IMR-90 (cell line): ENCODE measurements at regions not wholly inside any gene's neighbourhood (a gene's known extent, or its start where the extent isn't known, plus 50 kb on each side); places are given as distances from the start of the nearest gene placed in this dataset.

Experiments
- ATAC-seq: fragments of 200-7000 bp; cut with Tn5 transposase; 2 replicates; pipeline ENCODE4 v1.9.1; 2020; ENCODE audit warnings: low read depth, mild to moderate bottlenecking, moderate library complexity
- BruUV-seq: library from RNA; stranded (reverse); fragments of 400-500 nt; replicated peaks from 2 replicates; lab custom pipeline; 2021; lab: Mats Ljungman, UMichigan
- CTCF ChIA-PET: fragments of 300-600 bp; formaldehyde crosslinking; extraction: SDS; loops from one replicate; lab custom pipeline; 2021; ENCODE audit warnings: antibody characterized with exemption; lab: Yijun Ruan, JAX
- POLR2A ChIA-PET: fragments of 300-600 bp; sonication (Branson Sonifier 250); formaldehyde crosslinking; loops from one replicate; lab custom pipeline; 2022; ENCODE audit warnings: antibody characterized with exemption; ENCODE audit not compliant: unreplicated experiment; lab: Charles Lee
- DNase-seq: peaks from one replicate; pipeline ENCODE4 v3.0.0; 2013
- H2AFZ ChIP-seq: replicated peaks from 2 replicates; pipeline ENCODE3; 2013; ENCODE audit warnings: low read length, mild to moderate bottlenecking; ENCODE audit not compliant: poor library complexity
- H2AK5ac ChIP-seq: 2 replicates; pipeline ENCODE4 v1.6.1; 2013; ENCODE audit warnings: low read depth, low read length, inconsistent platforms
- H2AK9ac ChIP-seq: replicated peaks from 2 replicates; pipeline ENCODE3; 2013; ENCODE audit warnings: mild to moderate bottlenecking, low read depth, low read length, moderate library complexity; ENCODE audit not compliant: poor library complexity
- H2BK120ac ChIP-seq: 2 replicates; pipeline ENCODE4 v1.6.1; 2013; ENCODE audit warnings: low read depth, low read length, inconsistent platforms
- H2BK15ac ChIP-seq: 3 replicates; pipeline ENCODE4 v1.6.1; 2013; ENCODE audit warnings: low read depth, low read length, inconsistent platforms
- H2BK20ac ChIP-seq: 2 replicates; pipeline ENCODE4 v1.6.1; 2013; ENCODE audit warnings: low read depth, mild to moderate bottlenecking, inconsistent platforms, low read length, moderate library complexity
- H2BK5ac ChIP-seq: 2 replicates; pipeline ENCODE4 v1.6.1; 2013; ENCODE audit warnings: mild to moderate bottlenecking, low read depth, low read length, inconsistent platforms; ENCODE audit not compliant: poor library complexity, severe bottlenecking
- H3K14ac ChIP-seq: replicated peaks from 2 replicates; pipeline ENCODE4 v1.6.1; 2013; ENCODE audit warnings: low read depth, low read length, inconsistent platforms
- H3K18ac ChIP-seq: 2 replicates; pipeline ENCODE4 v1.6.1; 2013; ENCODE audit warnings: low read depth, low read length, control low read depth
- H3K23ac ChIP-seq: 2 replicates; pipeline ENCODE4 v1.6.1; 2013; ENCODE audit warnings: low read depth, low read length, inconsistent platforms
- H3K27ac ChIP-seq: 2 replicates; pipeline ENCODE4 v1.5.1; 2013; ENCODE audit warnings: mild to moderate bottlenecking, control low read depth, low read length; ENCODE audit not compliant: insufficient read depth
- H3K27me3 ChIP-seq: 2 replicates; pipeline ENCODE4 v1.6.1; 2013; ENCODE audit warnings: low read length; ENCODE audit not compliant: control insufficient read depth, insufficient read depth
- H3K36me3 ChIP-seq: 2 replicates; pipeline ENCODE4 v1.6.1; 2013; ENCODE audit warnings: low read length, mixed read lengths; ENCODE audit not compliant: control insufficient read depth, insufficient read depth
- H3K4ac ChIP-seq: 2 replicates; pipeline ENCODE4 v1.6.1; 2013; ENCODE audit warnings: low read depth, low read length, inconsistent platforms
- H3K4me1 ChIP-seq: 2 replicates; pipeline ENCODE4 v1.6.1; 2013; ENCODE audit warnings: low read length, mixed read lengths; ENCODE audit not compliant: control insufficient read depth, insufficient read depth
- H3K4me2 ChIP-seq: 2 replicates; pipeline ENCODE4 v1.6.1; 2013; ENCODE audit warnings: low read depth, mild to moderate bottlenecking, control low read depth, low read length, moderate library complexity
- H3K4me3 ChIP-seq: 2 replicates; pipeline ENCODE4 v1.5.1; 2013; ENCODE audit warnings: low read depth, mild to moderate bottlenecking, control low read depth, low read length, moderate library complexity; ENCODE audit not compliant: insufficient read depth
- H3K56ac ChIP-seq: 2 replicates; pipeline ENCODE4 v1.6.1; 2013; ENCODE audit warnings: low read length, inconsistent platforms; ENCODE audit not compliant: insufficient read depth; ENCODE audit errors: extremely low read depth
- H3K79me1 ChIP-seq, 2 experiments: 2 replicates each; pipeline ENCODE4 v1.6.1; 2013; ENCODE audit warnings: low read length in 2 of 2, inconsistent platforms in 1 of 2, low read depth in 1 of 2
- H3K9ac ChIP-seq: 2 replicates; pipeline ENCODE4 v1.6.1; 2013; ENCODE audit warnings: low read depth, low read length, control low read depth
- H3K9me1 ChIP-seq: 2 replicates; pipeline ENCODE4 v1.6.1; 2013; ENCODE audit warnings: low read length, inconsistent platforms; ENCODE audit not compliant: insufficient read depth
- H3K9me3 ChIP-seq: 2 replicates; pipeline ENCODE4 v1.6.1; 2013; ENCODE audit warnings: low read length; ENCODE audit not compliant: control insufficient read depth, insufficient read depth
- H4K20me1 ChIP-seq: 2 replicates; pipeline ENCODE4 v1.6.1; 2013; ENCODE audit warnings: low read length, inconsistent platforms; ENCODE audit not compliant: insufficient read depth
- H4K5ac ChIP-seq: 2 replicates; pipeline ENCODE4 v1.6.1; 2013; ENCODE audit warnings: mild to moderate bottlenecking, low read depth, low read length, control low read depth
- H4K8ac ChIP-seq, 2 experiments: 2 replicates each; pipeline ENCODE4 v1.6.1; 2013; ENCODE audit warnings: low read depth in 2 of 2, low read length in 2 of 2, control low read depth in 1 of 2, inconsistent platforms in 1 of 2
- H4K91ac ChIP-seq: 2 replicates; pipeline ENCODE4 v1.6.1; 2013; ENCODE audit warnings: low read depth, low read length, inconsistent platforms; ENCODE audit not compliant: insufficient read depth
- CHD1 ChIP-seq: IDR thresholded peaks from 2 replicates; pipeline ENCODE4 v1.6.1; 2012; ENCODE audit warnings: low read depth, low read length, improper control_type of control experiment
- ELK1 ChIP-seq: fragments of 150-350 bp; IDR thresholded peaks from 2 replicates; pipeline ENCODE4 v1.6.1; 2016; ENCODE audit warnings: low read depth, mild to moderate bottlenecking, low read length, moderate library complexity, borderline replicate concordance
- MAFK ChIP-seq: IDR thresholded peaks from 2 replicates; pipeline ENCODE4 v1.6.1; 2012; ENCODE audit warnings: low read depth, low read length, improper control_type of control experiment
- NFE2L2 ChIP-seq: fragments of 150-350 bp; IDR thresholded peaks from 2 replicates; pipeline ENCODE4 v1.6.1; 2016; ENCODE audit warnings: low read depth, mild to moderate bottlenecking, low read length
- WGBS, 2 experiments: methylation state at CpG; one replicate each; pipeline versions ENCODE4 v1.1.5 to v1.1.7; 2013; ENCODE audit warnings: missing lambda C conversion rate in 2 of 2; ENCODE audit not compliant: insufficient read length in 1 of 2; ENCODE audit errors: extremely low coverage in 2 of 2; 5-methylcytosine and 5-hydroxymethylcytosine counted together
- dilution Hi-C: fragments of 300-500 bp; cut with HindIII; formaldehyde crosslinking; loops from one replicate; pipeline ENCODE4 v1.14.3; 2018; ENCODE audit warnings: low sequenced_read_pairs; ENCODE audit not compliant: unreplicated experiment
- in situ Hi-C: fragments of 300-500 bp; cut with MboI; formaldehyde crosslinking; loops from 3 replicates; pipeline ENCODE4 v1.14.3; 2019; ENCODE audit warnings: low sequenced_read_pairs, inconsistent platforms, mixed read lengths
- intact Hi-C: fragments of 100-400 bp; cut with micrococcal nuclease; formaldehyde crosslinking; loops from 2 replicates; pipeline ENCODE4 v1.10.0; 2022

GRCh38 chr16:14007450-14007849 lies 63.7 kb upstream of the MRTFB start:
- Histone ChIP-seq H2BK120ac (no peak overlapping the region), H4K20me1 (no peaks in the 10 kb centered on the region), H3K36me3 (no peaks in the 10 kb centered on the region), H3K27me3 (peaks cover 8% of the 10 kb centered on the region), H3K9me3 (no peaks in the 10 kb centered on the region), H3K9ac (no peak overlapping the region), H3K4me1 (no peaks in the 10 kb centered on the region), H2BK5ac (no peak overlapping the region), H3K4me2 (peak overlapping the region; percentile 24; the same call in 1 of the 2 replicates), H3K18ac (no peak overlapping the region), H3K27ac (no peak overlapping the region), H4K5ac (no peak overlapping the region), H2AFZ (no peak overlapping the region), H3K4ac (no peak overlapping the region), H3K14ac (no peak overlapping the region), H2BK15ac (no peak overlapping the region), H3K9me1 (no peaks in the 10 kb centered on the region), H2AK5ac (no peak overlapping the region), H3K56ac (no peak overlapping the region), H3K79me1 (no peaks in the 10 kb centered on the region), H4K91ac (no peak overlapping the region), H4K8ac (no peak overlapping the region), H3K4me3 (no peak overlapping the region), H2BK20ac (no peak overlapping the region), H3K23ac (no peak overlapping the region), H2AK9ac (no peak overlapping the region)
- BruUV-seq = no TSS peak
- in situ Hi-C loops (no loop called here), intact Hi-C loops (no loop called here), dilution Hi-C loops (no loop called here)
- ChIA-PET POLR2A (no interaction called here), CTCF (interaction anchor here (0.6 kb wide), 1 partner anchor 185 kb away, joined by 5 read pairs; no protein-coding TSS in a partner anchor)
- WGBS, 2 experiments = no CpG with 5 or more reads among the region's 4 CpGs
- peak; percentile 34; the same call in 1 of the 2 replicates for ATAC-seq
- TF ChIP-seq CHD1 = no peak
- peak; percentile 84 for TF ChIP-seq NFE2L2
- no peak for TF ChIP-seq ELK1
- peak; percentile 60 for TF ChIP-seq MAFK
- peak; percentile 92 for DNase-seq
